GM12878 (cell line): ENCODE measurements at regions not wholly inside any gene's neighbourhood (a gene's known extent, or its start where the extent isn't known, plus 50 kb on each side); places are given as distances from the start of the nearest gene placed in this dataset.

ENCODE experiments used
- CHD2 ChIP-seq: IDR thresholded peaks from 2 replicates; pipeline ENCODE4 v1.6.1; 2011; ENCODE audit warnings: low read depth, low read length, improper control_type of control experiment, borderline replicate concordance
- EGR1 ChIP-seq, 2 experiments: IDR thresholded peaks; 1 replicate in 1 of 2; 2 replicates in 1 of 2; pipeline ENCODE4 v1.6.1; 2011 to 2012; ENCODE audit warnings: low read depth in 2 of 2, low read length in 2 of 2, borderline replicate concordance in 1 of 2, mild to moderate bottlenecking in 1 of 2, moderate library complexity in 1 of 2
- EZH2 ChIP-seq: IDR thresholded peaks from 2 replicates; pipeline ENCODE4 v1.6.1; 2012; ENCODE audit warnings: low read depth, mild to moderate bottlenecking, control low read depth, inconsistent platforms, low read length, borderline replicate concordance; ENCODE audit not compliant: control insufficient read depth
- POLR2AphosphoS5 ChIP-seq: IDR thresholded peaks from 2 replicates; pipeline ENCODE4 v1.6.1; 2011; ENCODE audit warnings: mild to moderate bottlenecking, low read length, inconsistent platforms
- TF ChIP-seq, protein P1 (sequence below), 3 experiments: IDR thresholded peaks in 2 of 3; conservative IDR thresholded peaks in 1 of 3; 2 replicates each; pipeline ENCODE4 v1.5.1; 2011; ENCODE audit warnings: low read depth in 3 of 3, low read length in 3 of 3, mild to moderate bottlenecking in 3 of 3, control low read depth in 2 of 3, moderate library complexity in 2 of 3, inconsistent platforms in 1 of 3, mixed read lengths in 1 of 3; ENCODE audit not compliant: control insufficient read depth in 2 of 3, insufficient read depth in 1 of 3; ENCODE audit errors: extremely low read depth in 1 of 3
- TF ChIP-seq, protein P2 (sequence below): IDR thresholded peaks from 2 replicates; pipeline ENCODE4 v1.6.1; 2012; ENCODE audit warnings: mild to moderate bottlenecking, low read depth, low read length
- TF ChIP-seq, protein P3 (sequence below): IDR thresholded peaks from 2 replicates; pipeline ENCODE4 v1.6.1; 2012; ENCODE audit warnings: low read depth, low read length, improper control_type of control experiment

DNA sequence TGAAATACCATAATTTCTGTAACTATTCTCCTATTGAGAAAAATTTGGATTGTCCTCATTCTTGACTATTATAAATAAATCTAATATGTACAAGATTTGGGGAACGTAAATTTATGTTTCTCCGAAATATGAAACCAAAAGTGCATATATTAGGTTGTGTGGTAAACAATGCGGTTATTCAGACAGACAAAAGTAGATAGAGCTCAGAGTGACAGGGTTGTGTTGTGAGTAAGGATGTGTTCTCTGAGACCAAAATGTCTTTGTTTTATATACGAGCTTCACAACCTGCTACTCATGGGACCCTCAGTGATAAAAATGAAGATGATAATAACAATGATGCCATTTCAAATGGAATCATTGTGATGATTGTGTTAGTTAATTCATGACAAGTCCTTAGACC lies 796.3 kb upstream of the SLC10A2 start:
- TF ChIP-seq, protein P1, sequence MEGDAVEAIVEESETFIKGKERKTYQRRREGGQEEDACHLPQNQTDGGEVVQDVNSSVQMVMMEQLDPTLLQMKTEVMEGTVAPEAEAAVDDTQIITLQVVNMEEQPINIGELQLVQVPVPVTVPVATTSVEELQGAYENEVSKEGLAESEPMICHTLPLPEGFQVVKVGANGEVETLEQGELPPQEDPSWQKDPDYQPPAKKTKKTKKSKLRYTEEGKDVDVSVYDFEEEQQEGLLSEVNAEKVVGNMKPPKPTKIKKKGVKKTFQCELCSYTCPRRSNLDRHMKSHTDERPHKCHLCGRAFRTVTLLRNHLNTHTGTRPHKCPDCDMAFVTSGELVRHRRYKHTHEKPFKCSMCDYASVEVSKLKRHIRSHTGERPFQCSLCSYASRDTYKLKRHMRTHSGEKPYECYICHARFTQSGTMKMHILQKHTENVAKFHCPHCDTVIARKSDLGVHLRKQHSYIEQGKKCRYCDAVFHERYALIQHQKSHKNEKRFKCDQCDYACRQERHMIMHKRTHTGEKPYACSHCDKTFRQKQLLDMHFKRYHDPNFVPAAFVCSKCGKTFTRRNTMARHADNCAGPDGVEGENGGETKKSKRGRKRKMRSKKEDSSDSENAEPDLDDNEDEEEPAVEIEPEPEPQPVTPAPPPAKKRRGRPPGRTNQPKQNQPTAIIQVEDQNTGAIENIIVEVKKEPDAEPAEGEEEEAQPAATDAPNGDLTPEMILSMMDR (IDR thresholded peaks at IDR 0.05 in 2 of 3, conservative IDR thresholded peaks at IDR 0.05 in 1 of 3; ENCODE audit: control insufficient read depth in 2 of 3, extremely low read depth in 1 of 3, insufficient read depth in 1 of 3, low read depth in 3 of 3, low read length in 3 of 3) = no peak
- TF ChIP-seq, protein P2, sequence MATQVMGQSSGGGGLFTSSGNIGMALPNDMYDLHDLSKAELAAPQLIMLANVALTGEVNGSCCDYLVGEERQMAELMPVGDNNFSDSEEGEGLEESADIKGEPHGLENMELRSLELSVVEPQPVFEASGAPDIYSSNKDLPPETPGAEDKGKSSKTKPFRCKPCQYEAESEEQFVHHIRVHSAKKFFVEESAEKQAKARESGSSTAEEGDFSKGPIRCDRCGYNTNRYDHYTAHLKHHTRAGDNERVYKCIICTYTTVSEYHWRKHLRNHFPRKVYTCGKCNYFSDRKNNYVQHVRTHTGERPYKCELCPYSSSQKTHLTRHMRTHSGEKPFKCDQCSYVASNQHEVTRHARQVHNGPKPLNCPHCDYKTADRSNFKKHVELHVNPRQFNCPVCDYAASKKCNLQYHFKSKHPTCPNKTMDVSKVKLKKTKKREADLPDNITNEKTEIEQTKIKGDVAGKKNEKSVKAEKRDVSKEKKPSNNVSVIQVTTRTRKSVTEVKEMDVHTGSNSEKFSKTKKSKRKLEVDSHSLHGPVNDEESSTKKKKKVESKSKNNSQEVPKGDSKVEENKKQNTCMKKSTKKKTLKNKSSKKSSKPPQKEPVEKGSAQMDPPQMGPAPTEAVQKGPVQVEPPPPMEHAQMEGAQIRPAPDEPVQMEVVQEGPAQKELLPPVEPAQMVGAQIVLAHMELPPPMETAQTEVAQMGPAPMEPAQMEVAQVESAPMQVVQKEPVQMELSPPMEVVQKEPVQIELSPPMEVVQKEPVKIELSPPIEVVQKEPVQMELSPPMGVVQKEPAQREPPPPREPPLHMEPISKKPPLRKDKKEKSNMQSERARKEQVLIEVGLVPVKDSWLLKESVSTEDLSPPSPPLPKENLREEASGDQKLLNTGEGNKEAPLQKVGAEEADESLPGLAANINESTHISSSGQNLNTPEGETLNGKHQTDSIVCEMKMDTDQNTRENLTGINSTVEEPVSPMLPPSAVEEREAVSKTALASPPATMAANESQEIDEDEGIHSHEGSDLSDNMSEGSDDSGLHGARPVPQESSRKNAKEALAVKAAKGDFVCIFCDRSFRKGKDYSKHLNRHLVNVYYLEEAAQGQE = no peak
- no peak for TF ChIP-seq EGR1 (IDR thresholded peaks at IDR 0.05; ENCODE audit: borderline replicate concordance in 1 of 2, low read depth in 2 of 2, low read length in 2 of 2)
- TF ChIP-seq EZH2 = no peak
- TF ChIP-seq, protein P3, sequence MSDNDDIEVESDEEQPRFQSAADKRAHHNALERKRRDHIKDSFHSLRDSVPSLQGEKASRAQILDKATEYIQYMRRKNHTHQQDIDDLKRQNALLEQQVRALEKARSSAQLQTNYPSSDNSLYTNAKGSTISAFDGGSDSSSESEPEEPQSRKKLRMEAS = no peak
- TF ChIP-seq POLR2AphosphoS5 = no peak
- no peak for TF ChIP-seq CHD2
